GM18526 (cell line): ENCODE measurements at regions not wholly inside any gene's neighbourhood (a gene's known extent, or its start where the extent isn't known, plus 50 kb on each side); places are given as distances from the start of the nearest gene placed in this dataset.

Experiments used
- POLR2A ChIP-seq: IDR thresholded peaks from 3 replicates; pipeline ENCODE4 v1.6.1; 2011; ENCODE audit not compliant: insufficient read length; ENCODE audit errors: extremely low read depth

DNA sequence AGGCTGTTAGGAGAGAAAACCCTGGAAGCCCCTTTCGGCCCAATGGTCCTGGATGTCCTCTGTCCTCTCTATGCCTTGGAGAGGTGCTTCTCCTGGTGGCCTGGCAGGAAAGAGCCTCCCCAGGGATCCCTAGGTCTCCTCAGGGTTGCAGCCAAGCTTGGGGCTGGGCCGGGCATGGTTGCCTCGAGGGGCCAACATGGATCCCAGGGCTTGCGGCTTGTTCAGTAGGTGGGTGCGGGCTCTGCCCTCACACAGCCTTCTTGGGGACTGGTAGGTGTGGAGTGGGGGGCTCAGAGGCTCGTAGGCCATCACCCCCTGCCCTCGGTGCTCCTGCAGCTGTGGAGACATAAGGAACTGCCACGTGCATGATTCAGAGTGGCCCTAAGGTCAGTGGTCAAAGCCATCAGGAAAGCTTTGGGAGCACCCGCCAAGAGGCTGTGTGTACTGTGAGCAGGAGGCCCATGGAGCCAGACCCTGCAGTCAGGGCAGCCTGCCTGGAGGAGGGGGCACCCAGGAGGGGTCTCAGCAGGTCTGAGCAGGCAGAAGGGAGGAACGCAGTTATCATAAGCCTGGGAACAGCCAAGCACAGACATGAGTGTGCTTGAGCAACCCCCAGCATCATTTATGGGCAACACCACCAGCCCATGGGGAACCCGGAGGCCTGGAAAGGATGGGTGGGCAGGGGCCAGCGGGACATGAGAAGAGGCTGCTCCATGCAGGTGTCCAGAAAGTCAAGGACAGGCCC, 231.0 kb downstream of the GLI2 start:
- TF ChIP-seq POLR2A: no peak

DNA sequence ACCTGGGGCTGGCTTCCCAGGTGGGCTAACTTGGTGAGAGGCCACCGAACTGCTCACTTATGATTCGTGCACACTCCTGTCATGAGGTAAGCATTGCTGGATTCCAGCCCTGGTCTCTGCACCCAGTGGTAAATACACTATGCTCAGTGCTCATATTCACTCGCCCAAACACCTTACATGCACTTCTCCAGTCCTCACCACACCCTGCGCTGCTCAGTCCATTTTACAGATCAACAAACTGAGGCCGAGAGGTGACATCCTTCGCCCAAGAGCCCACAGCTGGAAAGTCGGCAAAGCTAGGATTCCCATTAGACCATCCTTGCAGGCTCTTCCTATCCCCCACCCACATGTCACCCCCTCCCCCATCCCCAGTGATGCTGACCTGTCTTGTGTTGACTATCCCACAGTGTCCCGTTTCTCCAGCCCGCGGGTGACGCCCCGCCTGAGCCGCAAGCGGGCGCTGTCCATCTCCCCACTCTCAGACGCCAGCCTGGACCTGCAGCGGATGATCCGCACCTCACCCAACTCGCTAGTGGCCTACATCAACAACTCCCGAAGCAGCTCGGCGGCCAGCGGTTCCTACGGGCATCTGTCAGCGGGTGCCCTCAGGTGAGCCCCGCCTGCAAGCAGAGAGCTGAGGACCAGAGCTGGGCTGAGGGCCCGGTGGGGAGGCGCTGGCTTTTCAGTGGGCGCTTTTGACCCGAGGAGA, 232.8 kb downstream of the GLI2 start:
- TF ChIP-seq POLR2A: no peak

DNA sequence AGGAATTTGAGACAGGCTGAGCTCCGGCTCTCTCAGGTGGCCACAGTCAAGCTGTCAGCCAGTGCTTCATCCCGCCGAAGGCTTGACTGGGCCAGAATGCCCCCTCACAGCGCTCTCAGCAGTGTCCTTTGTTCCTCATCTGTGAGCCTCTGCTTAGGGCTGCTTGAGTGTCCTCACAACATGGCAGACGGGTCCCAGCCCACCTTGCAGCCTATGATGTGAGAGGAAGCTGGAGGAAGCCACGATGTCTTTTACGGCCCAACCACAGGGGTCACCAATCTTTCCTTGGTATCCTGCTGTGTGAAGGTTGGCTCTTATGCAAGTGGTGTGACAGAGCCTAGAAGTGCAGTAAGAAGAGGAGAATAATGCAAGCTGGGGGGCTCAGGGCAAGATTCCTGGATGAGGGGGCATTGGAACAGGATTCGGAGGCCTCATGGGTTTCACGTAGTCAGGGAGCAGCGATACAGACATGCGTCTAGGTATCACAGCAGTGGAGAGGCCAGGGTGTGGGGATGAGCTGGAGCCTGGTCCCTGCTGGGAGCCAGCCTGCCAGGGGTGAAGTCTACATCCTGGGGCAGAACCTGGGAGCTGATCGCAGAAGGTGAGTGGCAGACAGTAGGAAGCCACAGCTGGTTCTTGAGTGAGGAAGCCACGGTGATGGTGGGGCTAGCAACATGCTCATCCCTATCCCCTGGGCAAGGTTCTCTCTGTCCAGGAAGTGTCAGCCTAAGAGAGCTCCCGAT, 234.1 kb downstream of the GLI2 start:
- TF ChIP-seq POLR2A: no peak

DNA sequence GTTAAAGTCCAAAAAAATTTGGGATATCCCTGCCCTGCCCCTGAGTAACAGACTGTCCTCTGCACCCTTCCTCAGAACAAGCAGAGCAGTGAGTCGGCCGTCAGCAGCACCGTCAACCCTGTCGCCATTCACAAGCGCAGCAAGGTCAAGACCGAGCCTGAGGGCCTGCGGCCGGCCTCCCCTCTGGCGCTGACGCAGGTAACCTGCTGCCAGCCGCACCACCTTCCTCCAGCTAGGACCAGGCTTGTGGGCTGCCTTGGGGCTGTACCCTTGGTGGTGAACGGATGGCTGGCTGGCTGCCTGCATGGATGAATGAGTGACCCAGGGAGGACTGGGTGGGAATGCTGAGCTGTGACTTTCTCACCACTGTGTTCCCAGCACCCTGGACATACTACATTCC, 236.2 kb downstream of the GLI2 start:
- no peak for TF ChIP-seq POLR2A

DNA sequence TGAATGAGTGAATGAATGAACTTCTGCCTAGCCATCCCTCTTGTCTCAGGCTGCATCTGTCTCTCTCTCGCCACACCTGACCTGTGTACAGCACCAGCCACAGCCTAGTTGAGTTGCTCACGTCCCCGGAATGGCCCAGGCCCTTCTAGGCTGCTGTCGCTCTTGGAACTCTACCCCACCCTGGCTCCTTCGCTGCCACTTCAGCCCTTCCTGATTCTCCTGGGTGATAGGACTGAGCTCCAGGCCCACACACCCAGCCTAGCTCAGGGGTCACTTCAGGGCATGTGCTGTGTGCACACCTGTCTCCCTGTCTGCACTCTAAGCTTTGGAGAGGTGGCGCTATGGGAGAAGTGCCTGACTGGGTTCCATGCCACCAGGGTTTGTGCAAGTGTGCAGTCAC, 236.6 kb downstream of the GLI2 start:
- TF ChIP-seq POLR2A: no peak

DNA sequence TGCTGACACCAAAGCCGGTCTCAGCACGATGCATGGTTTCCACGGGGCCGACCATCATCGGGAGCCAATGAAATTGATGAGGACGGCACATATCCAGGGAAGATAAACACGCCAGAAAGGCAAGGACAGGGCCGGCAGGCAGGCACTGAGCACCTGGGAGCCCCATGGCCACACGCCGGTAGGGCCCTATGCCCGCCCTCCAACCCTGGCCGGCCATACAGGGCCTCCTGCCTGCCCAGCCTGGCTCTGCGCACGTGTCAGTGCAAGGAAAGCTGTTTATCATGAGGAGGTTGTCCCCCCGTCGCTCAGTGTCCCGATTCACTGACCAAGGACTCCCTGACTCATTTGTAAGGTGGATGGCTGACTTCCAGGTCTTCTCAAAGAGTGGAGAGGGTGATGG, 237.5 kb downstream of the GLI2 start:
- no peak for TF ChIP-seq POLR2A

DNA sequence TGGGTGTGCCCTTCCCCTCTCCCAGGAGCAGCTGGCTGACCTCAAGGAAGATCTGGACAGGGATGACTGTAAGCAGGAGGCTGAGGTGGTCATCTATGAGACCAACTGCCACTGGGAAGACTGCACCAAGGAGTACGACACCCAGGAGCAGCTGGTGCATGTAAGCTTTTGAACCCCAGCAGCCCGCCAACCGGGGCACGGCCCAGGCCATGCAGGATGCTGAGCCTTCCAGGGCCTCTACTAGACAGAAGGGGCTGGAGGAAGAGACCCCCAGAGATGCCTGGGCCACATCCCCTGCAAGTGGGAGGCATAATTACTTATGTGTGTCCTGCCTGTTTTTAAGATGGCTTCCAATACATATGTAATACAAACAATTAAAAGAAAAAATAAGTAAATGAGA, 239.3 kb downstream of the GLI2 start:
- no peak for TF ChIP-seq POLR2A

DNA sequence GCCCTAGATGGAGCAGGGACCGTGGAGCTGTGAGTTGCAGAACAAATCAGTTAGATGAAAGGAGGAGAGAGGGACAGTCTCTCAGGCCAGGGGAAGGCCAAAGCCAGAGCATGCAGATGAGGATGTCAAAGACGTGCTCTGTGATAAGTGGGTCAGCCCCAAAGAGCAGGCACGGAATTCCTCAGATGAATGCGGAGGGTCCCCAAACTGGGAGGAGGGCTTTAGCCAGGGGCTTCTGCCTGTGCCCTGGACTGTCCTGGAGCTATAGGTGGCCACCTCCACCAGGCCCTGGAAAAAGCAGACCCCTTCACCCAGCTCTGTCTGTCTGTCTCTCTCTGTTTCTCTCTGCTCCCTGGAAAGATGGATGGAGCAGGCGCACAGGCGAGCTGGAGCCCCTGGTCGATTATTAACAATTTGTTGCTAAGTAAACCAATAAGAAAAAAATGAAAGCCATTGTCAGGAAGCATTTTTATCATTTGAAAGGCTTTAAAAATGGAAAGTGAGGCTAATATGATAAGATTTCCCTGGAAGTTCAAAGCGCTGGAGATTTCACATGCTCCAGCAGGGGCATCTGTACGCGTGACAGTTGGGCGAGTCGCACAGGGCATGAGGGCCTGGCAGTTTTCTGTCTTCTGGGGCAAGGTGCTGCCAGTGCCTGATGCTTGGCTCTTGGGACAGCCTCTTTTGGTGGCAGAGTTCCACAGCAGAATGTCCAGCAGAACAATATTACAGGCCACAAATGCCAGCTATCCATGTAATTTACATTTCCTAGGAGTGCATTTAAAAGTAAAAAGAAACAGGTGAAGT, 241.0 kb downstream of the GLI2 start:
- TF ChIP-seq POLR2A: no peak

DNA sequence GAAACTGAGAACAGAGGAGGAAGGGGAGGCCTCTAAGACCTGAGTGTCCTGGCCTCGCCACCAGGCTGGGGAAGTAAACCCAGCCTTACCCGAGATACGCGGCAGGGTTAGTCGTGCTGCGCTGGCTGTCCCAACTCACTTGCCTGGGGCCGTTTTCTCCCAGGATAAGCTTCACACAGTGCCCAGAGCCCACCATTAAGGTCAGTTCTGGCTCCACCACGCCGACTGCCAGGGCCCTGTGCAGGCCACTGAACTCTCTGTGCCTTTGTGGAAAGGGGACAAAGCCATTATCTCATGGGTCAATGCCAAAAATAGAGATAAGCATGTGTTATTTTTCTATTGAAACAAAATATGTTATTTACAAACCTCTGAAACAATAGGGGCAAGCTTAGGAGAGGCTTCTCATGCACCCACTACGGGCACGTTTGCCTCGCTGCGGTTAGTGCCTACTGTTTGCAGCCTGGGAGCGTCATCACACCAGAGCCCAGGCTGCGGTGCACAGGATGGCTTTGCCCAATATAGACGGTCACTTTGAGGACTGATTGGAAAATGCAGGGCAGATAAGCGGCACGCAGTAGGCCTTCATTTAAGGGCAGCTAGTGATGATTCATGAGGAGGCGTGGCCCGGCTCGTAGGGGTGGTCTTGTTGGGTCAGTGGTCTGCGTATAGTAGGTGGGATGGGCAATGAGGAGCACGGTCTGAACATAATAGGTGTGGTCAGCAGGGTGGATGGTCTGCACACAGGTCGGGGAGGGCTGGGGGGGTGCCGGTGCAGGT, 242.1 kb downstream of the GLI2 start:
- no peak for TF ChIP-seq POLR2A

DNA sequence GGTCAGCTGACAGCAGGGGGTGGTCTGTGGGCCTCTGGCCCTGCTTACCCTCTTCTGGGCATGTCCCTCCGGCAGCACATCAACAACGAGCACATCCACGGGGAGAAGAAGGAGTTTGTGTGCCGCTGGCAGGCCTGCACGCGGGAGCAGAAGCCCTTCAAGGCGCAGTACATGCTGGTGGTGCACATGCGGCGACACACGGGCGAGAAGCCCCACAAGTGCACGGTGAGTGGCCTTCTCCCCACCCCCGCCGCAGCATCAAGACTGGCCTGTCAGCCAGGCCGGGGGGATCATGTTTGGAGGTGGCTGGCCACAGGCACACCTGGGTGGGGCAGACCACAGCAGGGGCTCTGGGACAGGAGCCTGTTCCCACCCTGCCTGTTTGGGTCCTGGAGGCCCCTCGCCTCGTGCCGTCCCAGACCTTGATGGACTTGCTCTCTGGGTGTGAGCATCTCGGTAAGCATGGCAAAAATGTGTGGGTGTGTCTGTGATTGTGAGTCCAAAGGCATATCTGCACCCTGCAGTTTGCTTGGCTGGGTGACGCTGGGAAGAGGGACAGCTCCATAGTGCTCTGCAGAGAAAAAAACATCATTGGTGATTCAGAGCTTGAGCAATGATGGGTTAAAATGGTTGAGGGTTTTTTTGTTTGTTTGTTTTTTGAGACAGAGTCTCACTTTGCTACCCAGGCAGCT, 242.8 kb downstream of the GLI2 start:
- TF ChIP-seq POLR2A: no peak

DNA sequence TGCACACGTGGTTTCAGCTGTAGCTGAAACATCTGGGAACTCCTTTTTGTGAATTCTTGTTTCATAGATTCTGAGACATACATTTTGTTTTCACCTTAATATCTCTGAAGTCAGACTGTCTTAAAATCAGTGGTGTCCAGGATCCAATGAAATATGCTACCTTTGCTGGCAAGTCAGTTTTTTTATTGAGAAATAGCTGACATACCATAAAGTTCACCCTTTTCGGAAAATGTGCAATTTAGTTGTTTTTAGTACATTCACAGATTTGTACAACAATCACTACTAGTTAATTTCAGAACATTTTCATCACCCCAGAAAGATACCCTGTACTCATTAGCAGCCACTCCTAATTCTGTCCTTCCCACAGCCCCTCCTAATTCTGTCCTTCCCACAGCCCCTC, 243.7 kb downstream of the GLI2 start:
- no peak for TF ChIP-seq POLR2A

DNA sequence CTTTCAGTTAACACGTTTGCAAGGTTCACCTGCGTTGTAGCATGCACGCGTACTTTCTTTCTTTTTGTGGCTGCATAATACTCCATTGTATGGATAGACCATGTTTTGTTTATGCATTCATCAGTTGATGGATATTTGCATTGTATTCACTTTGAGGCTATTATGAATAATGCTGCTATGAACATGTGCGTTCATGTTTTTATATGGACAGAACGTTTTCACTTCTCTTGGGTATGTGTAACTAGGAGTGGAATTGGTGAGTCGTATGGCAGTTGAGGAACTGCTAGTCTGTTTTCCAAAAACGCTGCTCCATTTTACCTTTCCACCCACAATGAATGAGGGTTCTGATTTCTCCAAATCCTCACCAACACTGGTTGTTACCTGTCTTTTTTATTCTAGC, 244.3 kb downstream of the GLI2 start:
- TF ChIP-seq POLR2A: no peak

DNA sequence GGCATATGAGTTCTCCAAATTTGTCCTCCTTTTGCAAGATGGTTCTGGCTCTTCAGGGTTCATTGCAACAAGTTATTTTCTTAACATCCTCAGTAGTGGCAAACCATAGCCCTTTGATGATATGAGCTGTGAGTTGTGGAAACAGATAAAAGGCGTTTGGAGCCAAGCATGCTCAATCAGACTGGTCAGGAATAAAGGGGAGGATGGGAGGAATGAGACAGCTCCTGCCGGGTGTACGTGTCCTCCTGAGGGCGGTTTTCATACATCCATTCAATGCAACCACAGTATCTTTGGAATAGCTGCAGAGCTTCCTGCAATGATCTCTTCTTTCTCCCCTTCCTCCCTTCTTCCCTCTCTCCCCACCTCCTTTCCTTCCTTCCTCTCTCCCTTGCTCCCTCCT, 245.8 kb downstream of the GLI2 start:
- TF ChIP-seq POLR2A: no peak

DNA sequence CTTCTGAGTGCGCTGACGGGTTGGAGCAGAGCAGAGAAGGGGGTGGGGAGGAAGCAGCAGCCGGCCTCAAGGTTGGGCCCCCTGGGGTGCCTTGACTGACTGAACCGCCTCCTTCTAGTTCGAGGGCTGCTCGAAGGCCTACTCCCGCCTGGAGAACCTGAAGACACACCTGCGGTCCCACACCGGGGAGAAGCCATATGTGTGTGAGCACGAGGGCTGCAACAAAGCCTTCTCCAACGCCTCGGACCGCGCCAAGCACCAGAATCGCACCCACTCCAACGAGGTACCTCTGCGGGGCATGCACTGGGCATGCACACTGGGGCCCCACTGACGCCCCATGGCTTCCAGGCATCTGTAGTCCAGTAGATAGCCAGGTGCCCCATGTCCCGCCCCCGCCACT, 246.9 kb downstream of the GLI2 start:
- no peak for TF ChIP-seq POLR2A
